MV-4-11 (cell line): ENCODE measurements at regions not wholly inside any gene's neighbourhood (a gene's known extent, or its start where the extent isn't known, plus 50 kb on each side); places are given as distances from the start of the nearest gene placed in this dataset.

Source experiments
- DNase-seq: peaks from one replicate; lab custom pipeline; 2025; lab: John Stamatoyannopoulos, UW

- no peak for DNase-seq
Observed at GRCh38 chr18:33817096-33817495, 239.1 kb downstream of the ASXL3 start.

- no peak for DNase-seq
Observed at GRCh38 chr18:33814546-33814945, 236.5 kb downstream of the ASXL3 start.

GRCh38 chr18:33812186-33812585 is 234.2 kb downstream of the ASXL3 start:
- no peak for DNase-seq

- DNase-seq = no peak
Observed at GRCh38 chr18:33805592-33805991, 227.6 kb downstream of the ASXL3 start.

GRCh38 chr18:33804258-33804657 is 226.2 kb downstream of the ASXL3 start:
- no peak for DNase-seq

GRCh38 chr18:33803636-33804035 is 225.6 kb downstream of the ASXL3 start:
- no peak for DNase-seq

- no peak for DNase-seq
Observed at GRCh38 chr18:33802955-33803354, 224.9 kb downstream of the ASXL3 start.
